ENCODE measurements at regions not wholly inside any gene's neighbourhood (a gene's known extent, or its start where the extent isn't known, plus 50 kb on each side); places are given as distances from the start of the nearest gene placed in this dataset.

GRCh38 chr16:17619261-17619660, 148.5 kb upstream of the XYLT1 start:
- no peak for TF ChIP-seq TAF1 (IDR thresholded peaks at IDR 0.05; ENCODE audit: borderline replicate concordance, insufficient read depth, low read length)
- no peak for TF ChIP-seq FOXP2 (optimal IDR thresholded peaks at IDR 0.05; ENCODE audit: borderline replicate concordance, extremely low read depth, extremely low read length, insufficient read depth)
- TF ChIP-seq POLR2AphosphoS5 (IDR thresholded peaks at IDR 0.05; ENCODE audit: low read depth, low read length): no peak
- TF ChIP-seq SIN3A (IDR thresholded peaks at IDR 0.05; ENCODE audit: borderline replicate concordance, insufficient read depth, low read length): no peak
- no peak for TF ChIP-seq REST (IDR thresholded peaks at IDR 0.05; ENCODE audit: insufficient read depth in 1 of 2, low read depth in 2 of 2, low read length in 2 of 2)

- no peak for TF ChIP-seq TAF1 (IDR thresholded peaks at IDR 0.05; ENCODE audit: borderline replicate concordance, insufficient read depth, low read length)
- TF ChIP-seq FOXP2 (optimal IDR thresholded peaks at IDR 0.05; ENCODE audit: borderline replicate concordance, extremely low read depth, extremely low read length, insufficient read depth): no peak
Observed at GRCh38 chr16:17617021-17617552, 146.3 kb upstream of the XYLT1 start.

GRCh38 chr16:17612336-17612735, 141.6 kb upstream of the XYLT1 start:
- TF ChIP-seq REST (IDR thresholded peaks at IDR 0.05; ENCODE audit: insufficient read depth in 1 of 2, low read depth in 2 of 2, low read length in 2 of 2) (no peak), FOXP2 (optimal IDR thresholded peaks at IDR 0.05; ENCODE audit: borderline replicate concordance, extremely low read depth, extremely low read length, insufficient read depth) (no peak), TAF1 (IDR thresholded peaks at IDR 0.05; ENCODE audit: borderline replicate concordance, insufficient read depth, low read length) (no peak), SIN3A (IDR thresholded peaks at IDR 0.05; ENCODE audit: borderline replicate concordance, insufficient read depth, low read length) (no peak), POLR2AphosphoS5 (IDR thresholded peaks at IDR 0.05; ENCODE audit: low read depth, low read length) (no peak)

GRCh38 chr16:17607609-17608008, 136.8 kb upstream of the XYLT1 start:
- no peak for TF ChIP-seq FOXP2 (optimal IDR thresholded peaks at IDR 0.05; ENCODE audit: borderline replicate concordance, extremely low read depth, extremely low read length, insufficient read depth)
- TF ChIP-seq SIN3A (IDR thresholded peaks at IDR 0.05; ENCODE audit: borderline replicate concordance, insufficient read depth, low read length): no peak
- no peak for TF ChIP-seq REST (IDR thresholded peaks at IDR 0.05; ENCODE audit: insufficient read depth in 1 of 2, low read depth in 2 of 2, low read length in 2 of 2)
- TF ChIP-seq TAF1 (IDR thresholded peaks at IDR 0.05; ENCODE audit: borderline replicate concordance, insufficient read depth, low read length): no peak
- TF ChIP-seq POLR2AphosphoS5 (IDR thresholded peaks at IDR 0.05; ENCODE audit: low read depth, low read length): no peak

- TF ChIP-seq POLR2AphosphoS5 (IDR thresholded peaks at IDR 0.05; ENCODE audit: low read depth, low read length): no peak
- no peak for TF ChIP-seq FOXP2 (optimal IDR thresholded peaks at IDR 0.05; ENCODE audit: borderline replicate concordance, extremely low read depth, extremely low read length, insufficient read depth)
- no peak for TF ChIP-seq TAF1 (IDR thresholded peaks at IDR 0.05; ENCODE audit: borderline replicate concordance, insufficient read depth, low read length)
- no peak for TF ChIP-seq REST (IDR thresholded peaks at IDR 0.05; ENCODE audit: insufficient read depth in 1 of 2, low read depth in 2 of 2, low read length in 2 of 2)
- TF ChIP-seq SIN3A (IDR thresholded peaks at IDR 0.05; ENCODE audit: borderline replicate concordance, insufficient read depth, low read length): no peak
Observed at GRCh38 chr16:17607075-17607509, 136.3 kb upstream of the XYLT1 start.
